ENCODE measurements at regions not wholly inside any gene's neighbourhood (a gene's known extent, or its start where the extent isn't known, plus 50 kb on each side); places are given as distances from the start of the nearest gene placed in this dataset.

DNA sequence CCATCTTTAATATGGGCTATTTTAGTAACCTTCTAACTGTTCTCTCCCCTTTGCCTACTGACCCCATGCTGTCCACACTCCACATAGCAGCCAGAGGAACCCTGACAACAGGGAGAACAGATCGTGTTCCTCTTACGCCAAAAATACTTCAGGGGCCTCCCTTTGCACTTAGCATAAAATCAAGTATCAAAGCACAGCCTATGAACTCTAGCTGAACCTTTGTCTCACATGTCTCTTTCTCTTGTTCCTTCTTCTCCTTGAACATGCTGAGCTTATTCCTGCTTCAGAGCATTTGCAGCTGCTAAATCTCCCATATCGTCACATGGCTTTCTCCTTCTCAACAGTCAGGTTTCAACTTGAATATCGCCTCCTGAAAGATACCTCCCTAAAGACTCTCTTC lies 698.8 kb upstream of the C9orf72 start:
- Histone ChIP-seq H3K18ac (ENCODE audit: low read depth in 1 of 2, low read length in 2 of 2) (no peak overlapping the region), H2BK120ac (ENCODE audit: low read depth, low read length) (no peak overlapping the region)
- WGBS: 94% methylated on average over 3 of the region's 4 CpGs

DNA sequence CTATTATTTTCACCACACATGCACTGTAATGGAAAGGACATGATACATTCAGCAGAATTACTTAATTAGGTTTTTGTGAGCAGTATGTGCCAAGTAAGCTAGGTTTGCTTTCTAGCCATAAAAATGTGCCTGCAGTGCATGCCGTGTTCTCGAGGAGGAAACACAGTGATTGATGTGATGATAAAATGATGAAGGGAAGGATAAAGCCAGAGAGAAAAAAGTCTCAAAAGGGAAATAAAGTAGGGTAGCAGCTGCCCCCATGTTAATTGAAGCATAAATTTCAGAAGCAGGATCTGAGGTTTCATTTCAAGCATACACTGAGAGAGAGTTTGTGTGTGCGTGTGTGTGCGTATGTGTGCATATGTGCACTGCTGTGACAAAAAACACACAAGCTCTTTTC lies 714.2 kb upstream of the C9orf72 start:
- H4K91ac ChIP-seq (ENCODE audit: low read length): no peak overlapping the region
- no peak overlapping the region for H3K4me3 ChIP-seq (ENCODE audit: insufficient read depth in 1 of 2, low read depth in 1 of 2, low read length in 2 of 2)
- 71% methylated on average over 4 of the region's 4 CpGs for WGBS
- H2AFZ ChIP-seq (ENCODE audit: low read depth, low read length): no peak overlapping the region
- H2BK120ac ChIP-seq (ENCODE audit: low read depth, low read length): no peak overlapping the region
- no peak overlapping the region for H4K8ac ChIP-seq (ENCODE audit: low read length)
- H3K4ac ChIP-seq (ENCODE audit: low read depth in 1 of 2, low read length in 2 of 2): no peak overlapping the region
- H3K9me3 ChIP-seq (ENCODE audit: control insufficient read depth, low read length): no peaks in the 10 kb centered on the region
- no peak overlapping the region for H3K27ac ChIP-seq (ENCODE audit: low read length, poor library complexity, severe bottlenecking)
- H3K27me3 ChIP-seq (ENCODE audit: control insufficient read depth in 1 of 2, insufficient read depth in 1 of 2, low read length in 2 of 2): no peaks in the 10 kb centered on the region
- no peak overlapping the region for H2AK5ac ChIP-seq (ENCODE audit: low read length, severe bottlenecking)
- H3K36me3 ChIP-seq (ENCODE audit: control insufficient read depth in 1 of 2, insufficient read depth in 2 of 2, low read depth in 1 of 2, low read length in 2 of 2): no peaks in the 10 kb centered on the region
- no peak overlapping the region for H2BK12ac ChIP-seq (ENCODE audit: low read length in 2 of 2)
- no peaks in the 10 kb centered on the region for H3K79me1 ChIP-seq (replicated peaks; ENCODE audit: low read length, poor library complexity, severe bottlenecking)
- no peaks in the 10 kb centered on the region for H3K4me1 ChIP-seq (ENCODE audit: control insufficient read depth, insufficient read depth, low read depth, low read length)
- H3K9ac ChIP-seq (ENCODE audit: low read length): no peak overlapping the region
- H2BK5ac ChIP-seq (ENCODE audit: low read depth, low read length, poor library complexity, severe bottlenecking): no peak overlapping the region
- DNase-seq: no peak
- no peak overlapping the region for H2BK15ac ChIP-seq (ENCODE audit: low read depth, poor library complexity, severe bottlenecking)
- H3K18ac ChIP-seq (ENCODE audit: low read depth in 1 of 2, low read length in 2 of 2): no peak overlapping the region
- H3K23ac ChIP-seq (ENCODE audit: low read length in 2 of 2): no peak overlapping the region
- H3K4me2 ChIP-seq (ENCODE audit: low read length, poor library complexity, severe bottlenecking): no peak overlapping the region
- no peak overlapping the region for H3K14ac ChIP-seq (ENCODE audit: low read length in 2 of 2)

More for the DNA sequence above, 698.8 kb upstream of the C9orf72 start:
- Histone ChIP-seq H3K14ac (ENCODE audit: low read length in 2 of 2) (no peak overlapping the region), H3K9me3 (ENCODE audit: control insufficient read depth, low read length) (no peaks in the 10 kb centered on the region), H2BK15ac (ENCODE audit: low read depth, poor library complexity, severe bottlenecking) (no peak overlapping the region), H3K4me2 (ENCODE audit: low read length, poor library complexity, severe bottlenecking) (no peak overlapping the region), H3K4me1 (ENCODE audit: control insufficient read depth, insufficient read depth, low read depth, low read length) (no peaks in the 10 kb centered on the region), H3K9ac (ENCODE audit: low read length) (no peak overlapping the region), H3K36me3 (ENCODE audit: control insufficient read depth in 1 of 2, insufficient read depth in 2 of 2, low read depth in 1 of 2, low read length in 2 of 2) (no peaks in the 10 kb centered on the region), H2BK5ac (ENCODE audit: low read depth, low read length, poor library complexity, severe bottlenecking) (no peak overlapping the region), H3K23ac (ENCODE audit: low read length in 2 of 2) (no peak overlapping the region), H3K79me1 (replicated peaks; ENCODE audit: low read length, poor library complexity, severe bottlenecking) (no peaks in the 10 kb centered on the region), H2AK5ac (ENCODE audit: low read length, severe bottlenecking) (no peak overlapping the region), H2AFZ (ENCODE audit: low read depth, low read length) (no peak overlapping the region), H4K8ac (ENCODE audit: low read length) (no peak overlapping the region), H3K27me3 (ENCODE audit: control insufficient read depth in 1 of 2, insufficient read depth in 1 of 2, low read length in 2 of 2) (no peaks in the 10 kb centered on the region), H3K4me3 (ENCODE audit: insufficient read depth in 1 of 2, low read depth in 1 of 2, low read length in 2 of 2) (no peak overlapping the region), H3K4ac (ENCODE audit: low read depth in 1 of 2, low read length in 2 of 2) (no peak overlapping the region), H4K91ac (ENCODE audit: low read length) (no peak overlapping the region), H2BK12ac (ENCODE audit: low read length in 2 of 2) (no peak overlapping the region), H3K27ac (ENCODE audit: low read length, poor library complexity, severe bottlenecking) (no peak overlapping the region)
- no peak for DNase-seq

DNA sequence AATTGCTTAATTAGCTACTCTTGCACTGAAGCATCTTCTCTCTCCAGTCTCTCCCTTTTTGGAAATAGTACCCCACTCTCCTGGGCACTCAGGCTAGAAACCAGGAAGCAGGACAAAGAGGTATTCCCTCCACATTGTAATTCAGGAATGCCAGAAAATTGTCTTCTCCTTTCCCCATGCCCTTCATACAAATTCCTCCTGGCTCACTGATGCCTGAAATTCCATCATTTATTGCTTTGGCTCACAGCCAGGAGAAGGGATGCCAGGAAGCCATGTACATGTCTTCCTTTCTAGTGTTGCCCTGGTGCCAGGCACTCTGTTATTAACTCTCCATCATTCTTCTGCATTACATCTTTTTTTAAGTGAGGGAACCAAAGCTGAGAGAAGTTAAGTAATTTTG lies 716.5 kb upstream of the C9orf72 start:
- Histone ChIP-seq H2BK5ac (ENCODE audit: low read depth, low read length, poor library complexity, severe bottlenecking) (no peak overlapping the region), H3K27ac (ENCODE audit: low read length, poor library complexity, severe bottlenecking) (no peak overlapping the region), H4K91ac (ENCODE audit: low read length) (no peak overlapping the region), H2BK15ac (ENCODE audit: low read depth, poor library complexity, severe bottlenecking) (no peak overlapping the region), H2AK5ac (ENCODE audit: low read length, severe bottlenecking) (no peak overlapping the region), H3K9ac (ENCODE audit: low read length) (no peak overlapping the region), H3K27me3 (ENCODE audit: control insufficient read depth in 1 of 2, insufficient read depth in 1 of 2, low read length in 2 of 2) (no peaks in the 10 kb centered on the region), H4K8ac (ENCODE audit: low read length) (no peak overlapping the region), H3K14ac (ENCODE audit: low read length in 2 of 2) (no peak overlapping the region), H3K18ac (ENCODE audit: low read depth in 1 of 2, low read length in 2 of 2) (no peak overlapping the region), H3K4me1 (ENCODE audit: control insufficient read depth, insufficient read depth, low read depth, low read length) (no peaks in the 10 kb centered on the region), H3K9me3 (ENCODE audit: control insufficient read depth, low read length) (no peaks in the 10 kb centered on the region), H2BK120ac (ENCODE audit: low read depth, low read length) (no peak overlapping the region), H3K4me2 (ENCODE audit: low read length, poor library complexity, severe bottlenecking) (no peak overlapping the region), H3K23ac (ENCODE audit: low read length in 2 of 2) (no peak overlapping the region), H2AFZ (ENCODE audit: low read depth, low read length) (no peak overlapping the region), H3K36me3 (ENCODE audit: control insufficient read depth in 1 of 2, insufficient read depth in 2 of 2, low read depth in 1 of 2, low read length in 2 of 2) (no peaks in the 10 kb centered on the region), H3K4me3 (ENCODE audit: insufficient read depth in 1 of 2, low read depth in 1 of 2, low read length in 2 of 2) (no peak overlapping the region), H2BK12ac (ENCODE audit: low read length in 2 of 2) (no peak overlapping the region), H3K4ac (ENCODE audit: low read depth in 1 of 2, low read length in 2 of 2) (no peak overlapping the region), H3K79me1 (replicated peaks; ENCODE audit: low read length, poor library complexity, severe bottlenecking) (no peaks in the 10 kb centered on the region)
- no peak for DNase-seq

DNA sequence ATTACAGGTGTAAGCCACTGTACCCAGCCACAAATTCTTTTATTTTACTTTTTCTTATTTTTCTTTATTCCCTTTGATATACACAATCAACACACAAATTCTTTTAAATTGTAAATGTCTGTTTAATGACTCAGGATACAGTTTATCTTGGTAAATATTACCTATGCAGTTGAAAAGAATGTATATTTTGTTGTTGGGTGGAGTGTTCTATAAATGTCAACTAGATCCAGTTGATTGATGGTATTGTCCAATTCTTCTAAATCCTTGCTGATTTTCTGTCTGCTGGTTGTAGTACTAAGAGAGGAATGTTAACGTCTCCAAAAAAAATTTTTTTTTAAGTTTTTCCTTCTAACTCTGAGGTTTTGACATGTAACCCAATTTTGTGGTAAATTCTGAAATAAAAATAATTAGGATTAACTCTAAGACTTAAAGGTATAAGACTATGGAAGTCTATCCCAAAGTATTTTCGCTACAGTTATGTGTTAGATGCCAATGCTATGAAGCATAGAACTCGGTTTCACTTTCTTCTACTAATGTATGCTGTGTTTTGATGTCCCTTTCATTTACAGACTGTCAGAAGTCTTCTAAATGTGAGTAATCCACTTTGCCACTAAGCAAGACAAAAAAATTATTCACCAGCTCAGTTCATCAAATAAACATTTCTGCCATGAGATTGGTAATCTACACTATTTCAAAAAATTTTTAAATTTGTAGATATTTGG lies 720.2 kb upstream of the C9orf72 start:
- no peaks in the 10 kb centered on the region for H3K9me3 ChIP-seq (ENCODE audit: control insufficient read depth, low read length)
- H4K91ac ChIP-seq (ENCODE audit: low read length): no peak overlapping the region
- H3K9ac ChIP-seq (ENCODE audit: low read length): no peak overlapping the region
- H2AK5ac ChIP-seq (ENCODE audit: low read length, severe bottlenecking): no peak overlapping the region
- no peaks in the 10 kb centered on the region for H3K36me3 ChIP-seq (ENCODE audit: control insufficient read depth in 1 of 2, insufficient read depth in 2 of 2, low read depth in 1 of 2, low read length in 2 of 2)
- no peak overlapping the region for H3K27ac ChIP-seq (ENCODE audit: low read length, poor library complexity, severe bottlenecking)
- 80% methylated on average over 1 of the region's 3 CpGs for WGBS
- H3K14ac ChIP-seq (ENCODE audit: low read length in 2 of 2): no peak overlapping the region
- no peaks in the 10 kb centered on the region for H3K27me3 ChIP-seq (ENCODE audit: control insufficient read depth in 1 of 2, insufficient read depth in 1 of 2, low read length in 2 of 2)
- no peak for DNase-seq
- no peak overlapping the region for H3K4me2 ChIP-seq (ENCODE audit: low read length, poor library complexity, severe bottlenecking)
- no peak overlapping the region for H3K4ac ChIP-seq (ENCODE audit: low read depth in 1 of 2, low read length in 2 of 2)
- H3K4me3 ChIP-seq (ENCODE audit: insufficient read depth in 1 of 2, low read depth in 1 of 2, low read length in 2 of 2): no peak overlapping the region
- H3K23ac ChIP-seq (ENCODE audit: low read length in 2 of 2): no peak overlapping the region
- H2AFZ ChIP-seq (ENCODE audit: low read depth, low read length): no peak overlapping the region
- no peak overlapping the region for H2BK12ac ChIP-seq (ENCODE audit: low read length in 2 of 2)
- H4K8ac ChIP-seq (ENCODE audit: low read length): no peak overlapping the region
- no peak overlapping the region for H2BK15ac ChIP-seq (ENCODE audit: low read depth, poor library complexity, severe bottlenecking)
- no peak overlapping the region for H2BK120ac ChIP-seq (ENCODE audit: low read depth, low read length)
- no peaks in the 10 kb centered on the region for H3K79me1 ChIP-seq (replicated peaks; ENCODE audit: low read length, poor library complexity, severe bottlenecking)
- H3K18ac ChIP-seq (ENCODE audit: low read depth in 1 of 2, low read length in 2 of 2): no peak overlapping the region
- no peak overlapping the region for H2BK5ac ChIP-seq (ENCODE audit: low read depth, low read length, poor library complexity, severe bottlenecking)
- no peaks in the 10 kb centered on the region for H3K4me1 ChIP-seq (ENCODE audit: control insufficient read depth, insufficient read depth, low read depth, low read length)
